ENCODE measurements at regions not wholly inside any gene's neighbourhood (a gene's known extent, or its start where the extent isn't known, plus 50 kb on each side); places are given as distances from the start of the nearest gene placed in this dataset.

DNA sequence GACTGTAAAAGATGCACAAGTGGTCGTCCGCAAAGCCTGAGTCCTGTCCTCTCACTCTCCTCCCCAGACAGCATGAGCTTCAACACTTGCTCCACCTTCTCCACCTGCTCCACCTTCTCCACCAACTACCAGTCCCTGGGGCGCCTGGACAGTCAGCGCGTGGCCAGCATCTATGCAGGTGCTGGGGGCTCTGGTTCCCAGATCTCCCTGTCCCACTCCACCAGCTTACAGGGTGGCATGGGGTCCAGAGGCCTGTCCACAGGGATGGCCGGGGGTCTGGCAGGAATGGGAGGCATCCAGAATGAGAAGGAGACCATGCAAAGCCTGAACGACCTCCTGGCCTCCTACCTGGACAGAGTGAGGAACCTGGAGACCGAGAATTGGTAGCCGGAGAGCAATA is 162.2 kb upstream of the NT5E start:
- TF ChIP-seq SIN3A (IDR thresholded peaks at IDR 0.05; ENCODE audit: borderline replicate concordance, insufficient read depth, low read depth, low read length) (no peak), POLR2AphosphoS5 (IDR thresholded peaks at IDR 0.05; ENCODE audit: low read depth, low read length) (no peak)
- TF ChIP-seq, protein P1, sequence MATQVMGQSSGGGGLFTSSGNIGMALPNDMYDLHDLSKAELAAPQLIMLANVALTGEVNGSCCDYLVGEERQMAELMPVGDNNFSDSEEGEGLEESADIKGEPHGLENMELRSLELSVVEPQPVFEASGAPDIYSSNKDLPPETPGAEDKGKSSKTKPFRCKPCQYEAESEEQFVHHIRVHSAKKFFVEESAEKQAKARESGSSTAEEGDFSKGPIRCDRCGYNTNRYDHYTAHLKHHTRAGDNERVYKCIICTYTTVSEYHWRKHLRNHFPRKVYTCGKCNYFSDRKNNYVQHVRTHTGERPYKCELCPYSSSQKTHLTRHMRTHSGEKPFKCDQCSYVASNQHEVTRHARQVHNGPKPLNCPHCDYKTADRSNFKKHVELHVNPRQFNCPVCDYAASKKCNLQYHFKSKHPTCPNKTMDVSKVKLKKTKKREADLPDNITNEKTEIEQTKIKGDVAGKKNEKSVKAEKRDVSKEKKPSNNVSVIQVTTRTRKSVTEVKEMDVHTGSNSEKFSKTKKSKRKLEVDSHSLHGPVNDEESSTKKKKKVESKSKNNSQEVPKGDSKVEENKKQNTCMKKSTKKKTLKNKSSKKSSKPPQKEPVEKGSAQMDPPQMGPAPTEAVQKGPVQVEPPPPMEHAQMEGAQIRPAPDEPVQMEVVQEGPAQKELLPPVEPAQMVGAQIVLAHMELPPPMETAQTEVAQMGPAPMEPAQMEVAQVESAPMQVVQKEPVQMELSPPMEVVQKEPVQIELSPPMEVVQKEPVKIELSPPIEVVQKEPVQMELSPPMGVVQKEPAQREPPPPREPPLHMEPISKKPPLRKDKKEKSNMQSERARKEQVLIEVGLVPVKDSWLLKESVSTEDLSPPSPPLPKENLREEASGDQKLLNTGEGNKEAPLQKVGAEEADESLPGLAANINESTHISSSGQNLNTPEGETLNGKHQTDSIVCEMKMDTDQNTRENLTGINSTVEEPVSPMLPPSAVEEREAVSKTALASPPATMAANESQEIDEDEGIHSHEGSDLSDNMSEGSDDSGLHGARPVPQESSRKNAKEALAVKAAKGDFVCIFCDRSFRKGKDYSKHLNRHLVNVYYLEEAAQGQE (IDR thresholded peaks at IDR 0.05; ENCODE audit: insufficient read depth in 1 of 2, low read depth in 2 of 2, low read length in 1 of 2): no peak
- TF ChIP-seq, protein P2, sequence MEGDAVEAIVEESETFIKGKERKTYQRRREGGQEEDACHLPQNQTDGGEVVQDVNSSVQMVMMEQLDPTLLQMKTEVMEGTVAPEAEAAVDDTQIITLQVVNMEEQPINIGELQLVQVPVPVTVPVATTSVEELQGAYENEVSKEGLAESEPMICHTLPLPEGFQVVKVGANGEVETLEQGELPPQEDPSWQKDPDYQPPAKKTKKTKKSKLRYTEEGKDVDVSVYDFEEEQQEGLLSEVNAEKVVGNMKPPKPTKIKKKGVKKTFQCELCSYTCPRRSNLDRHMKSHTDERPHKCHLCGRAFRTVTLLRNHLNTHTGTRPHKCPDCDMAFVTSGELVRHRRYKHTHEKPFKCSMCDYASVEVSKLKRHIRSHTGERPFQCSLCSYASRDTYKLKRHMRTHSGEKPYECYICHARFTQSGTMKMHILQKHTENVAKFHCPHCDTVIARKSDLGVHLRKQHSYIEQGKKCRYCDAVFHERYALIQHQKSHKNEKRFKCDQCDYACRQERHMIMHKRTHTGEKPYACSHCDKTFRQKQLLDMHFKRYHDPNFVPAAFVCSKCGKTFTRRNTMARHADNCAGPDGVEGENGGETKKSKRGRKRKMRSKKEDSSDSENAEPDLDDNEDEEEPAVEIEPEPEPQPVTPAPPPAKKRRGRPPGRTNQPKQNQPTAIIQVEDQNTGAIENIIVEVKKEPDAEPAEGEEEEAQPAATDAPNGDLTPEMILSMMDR (IDR thresholded peaks at IDR 0.05): no peak
